HG02798 (cell line): ENCODE measurements at regions not wholly inside any gene's neighbourhood (a gene's known extent, or its start where the extent isn't known, plus 50 kb on each side); places are given as distances from the start of the nearest gene placed in this dataset.
"Not testable (repeated sequence)": the region's sequence is repeated elsewhere in the genome, so short reads cannot be mapped to it uniquely, and the experiment has no call there.

Experiments
- ATAC-seq: cut with Tn5 transposase; IDR thresholded peaks from one replicate; pipeline ENCODE4 v1.9.1; 2021; ENCODE audit warnings: mild to moderate bottlenecking; ENCODE audit not compliant: unreplicated experiment, poor library complexity

GRCh38 chr10:34058845-34059614, 724.6 kb upstream of the NRP1 start:
- no peak for ATAC-seq

GRCh38 chr10:34055410-34055985, 721.0 kb upstream of the NRP1 start:
- ATAC-seq: not testable (repeated sequence)

GRCh38 chr10:34049887-34050286, 715.4 kb upstream of the NRP1 start:
- ATAC-seq: no peak

- no peak for ATAC-seq
Observed at GRCh38 chr10:34049469-34049868, 715.0 kb upstream of the NRP1 start.

- no peak for ATAC-seq
Observed at GRCh38 chr10:34047389-34047788, 712.9 kb upstream of the NRP1 start.

GRCh38 chr10:34046506-34047034, 712.1 kb upstream of the NRP1 start:
- no peak for ATAC-seq

- ATAC-seq: no peak
Observed at GRCh38 chr10:34045571-34046190, 711.2 kb upstream of the NRP1 start.

- ATAC-seq: no peak
Observed at GRCh38 chr10:34041871-34042270, 707.4 kb upstream of the NRP1 start.

GRCh38 chr10:34037499-34037898, 703.0 kb upstream of the NRP1 start:
- no peak for ATAC-seq

GRCh38 chr10:34035241-34035790, 700.8 kb upstream of the NRP1 start:
- not testable (repeated sequence) for ATAC-seq

GRCh38 chr10:34033078-34033477, 698.6 kb upstream of the NRP1 start:
- ATAC-seq: no peak

GRCh38 chr10:34032564-34032963, 698.1 kb upstream of the NRP1 start:
- ATAC-seq: no peak

GRCh38 chr10:34031400-34031799, 696.9 kb upstream of the NRP1 start:
- ATAC-seq: no peak

GRCh38 chr10:34029455-34029854, 695.0 kb upstream of the NRP1 start:
- no peak for ATAC-seq

GRCh38 chr10:34028936-34029335, 694.5 kb upstream of the NRP1 start:
- ATAC-seq: no peak

GRCh38 chr10:34024693-34025425, 690.4 kb upstream of the NRP1 start:
- no peak for ATAC-seq

- ATAC-seq: no peak
Observed at GRCh38 chr10:34024282-34024681, 689.8 kb upstream of the NRP1 start.

GRCh38 chr10:34022195-34022594, 687.7 kb upstream of the NRP1 start:
- no peak for ATAC-seq

GRCh38 chr10:34018784-34019183, 684.3 kb upstream of the NRP1 start:
- no peak for ATAC-seq

- no peak for ATAC-seq
Observed at GRCh38 chr10:34018129-34018528, 683.7 kb upstream of the NRP1 start.
